A549 (cell line): ENCODE measurements at regions not wholly inside any gene's neighbourhood (a gene's known extent, or its start where the extent isn't known, plus 50 kb on each side); places are given as distances from the start of the nearest gene placed in this dataset.

ENCODE experiments used
- CEBPB ChIP-seq, 2 experiments: fragments of >200 bp in 1 of 2; sonication (Bioruptor Twin) in 1 of 2; formaldehyde crosslinking in 1 of 2; IDR thresholded peaks; 2 replicates each; pipeline ENCODE4 v1.6.1; 2012 to 2016
- EP300 ChIP-seq, 2 experiments: fragments of >200 bp; sonication (Bioruptor Twin); formaldehyde crosslinking; IDR thresholded peaks; 2 replicates in 1 of 2; 3 replicates in 1 of 2; pipeline ENCODE4 v1.6.1; 2016 to 2017
- ESRRA ChIP-seq: fragments of 150-350 bp; IDR thresholded peaks from 2 replicates; pipeline ENCODE4 v1.6.1; 2014; ENCODE audit warnings: mild to moderate bottlenecking, low read length, borderline replicate concordance
- KDM5A ChIP-seq: fragments of 200-600 bp; sonication (generic); IDR thresholded peaks from 2 replicates; pipeline ENCODE4 v1.6.1; 2016; ENCODE audit warnings: antibody characterized with exemption, mild to moderate bottlenecking
- POLR2A ChIP-seq: IDR thresholded peaks from 2 replicates; pipeline ENCODE4 v1.6.1; 2012; ENCODE audit warnings: mild to moderate bottlenecking, low read length
- SMC3 ChIP-seq: fragments of >200 bp; sonication (Bioruptor Twin); formaldehyde crosslinking; IDR thresholded peaks from 3 replicates; pipeline ENCODE4 v1.6.1; 2018; ENCODE audit warnings: inconsistent platforms
- ZC3H11A ChIP-seq: fragments of 450-650 bp; IDR thresholded peaks from 2 replicates; pipeline ENCODE4 v1.6.1; 2014; ENCODE audit warnings: antibody characterized with exemption, mild to moderate bottlenecking
- TF ChIP-seq, protein P1 (sequence below): fragments of >200 bp; sonication (Bioruptor Twin); formaldehyde crosslinking; IDR thresholded peaks from 3 replicates; pipeline ENCODE4 v1.5.1; 2016
- TF ChIP-seq, protein P2 (sequence below): IDR thresholded peaks from 2 replicates; pipeline ENCODE4 v1.6.1; 2012; ENCODE audit warnings: low read depth, borderline replicate concordance

DNA sequence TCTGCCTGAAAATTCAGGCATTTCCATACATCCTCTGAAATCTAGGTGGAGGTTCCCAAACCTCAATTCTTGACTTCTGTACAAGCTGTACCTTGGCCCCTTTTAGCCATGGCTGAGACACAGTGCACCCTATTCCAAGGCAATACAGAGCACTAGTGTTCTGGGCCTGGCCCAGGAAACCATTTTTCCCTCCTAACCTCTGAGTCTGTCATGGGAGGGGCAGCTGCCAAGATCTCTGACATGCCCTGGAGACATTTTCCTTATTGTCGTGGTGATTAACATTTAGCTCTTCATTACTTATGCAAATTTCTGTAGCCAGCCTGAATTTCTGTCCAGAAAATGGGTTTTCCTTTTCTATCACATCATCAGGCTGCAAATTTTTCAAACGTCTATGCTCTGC lies 248.0 kb upstream of the RGS18 start:
- TF ChIP-seq, protein P1, sequence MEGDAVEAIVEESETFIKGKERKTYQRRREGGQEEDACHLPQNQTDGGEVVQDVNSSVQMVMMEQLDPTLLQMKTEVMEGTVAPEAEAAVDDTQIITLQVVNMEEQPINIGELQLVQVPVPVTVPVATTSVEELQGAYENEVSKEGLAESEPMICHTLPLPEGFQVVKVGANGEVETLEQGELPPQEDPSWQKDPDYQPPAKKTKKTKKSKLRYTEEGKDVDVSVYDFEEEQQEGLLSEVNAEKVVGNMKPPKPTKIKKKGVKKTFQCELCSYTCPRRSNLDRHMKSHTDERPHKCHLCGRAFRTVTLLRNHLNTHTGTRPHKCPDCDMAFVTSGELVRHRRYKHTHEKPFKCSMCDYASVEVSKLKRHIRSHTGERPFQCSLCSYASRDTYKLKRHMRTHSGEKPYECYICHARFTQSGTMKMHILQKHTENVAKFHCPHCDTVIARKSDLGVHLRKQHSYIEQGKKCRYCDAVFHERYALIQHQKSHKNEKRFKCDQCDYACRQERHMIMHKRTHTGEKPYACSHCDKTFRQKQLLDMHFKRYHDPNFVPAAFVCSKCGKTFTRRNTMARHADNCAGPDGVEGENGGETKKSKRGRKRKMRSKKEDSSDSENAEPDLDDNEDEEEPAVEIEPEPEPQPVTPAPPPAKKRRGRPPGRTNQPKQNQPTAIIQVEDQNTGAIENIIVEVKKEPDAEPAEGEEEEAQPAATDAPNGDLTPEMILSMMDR = no peak
- no peak for TF ChIP-seq POLR2A
- no peak for TF ChIP-seq CEBPB (IDR thresholded peaks at IDR 0.05)
- TF ChIP-seq KDM5A = no peak
- TF ChIP-seq, protein P2, sequence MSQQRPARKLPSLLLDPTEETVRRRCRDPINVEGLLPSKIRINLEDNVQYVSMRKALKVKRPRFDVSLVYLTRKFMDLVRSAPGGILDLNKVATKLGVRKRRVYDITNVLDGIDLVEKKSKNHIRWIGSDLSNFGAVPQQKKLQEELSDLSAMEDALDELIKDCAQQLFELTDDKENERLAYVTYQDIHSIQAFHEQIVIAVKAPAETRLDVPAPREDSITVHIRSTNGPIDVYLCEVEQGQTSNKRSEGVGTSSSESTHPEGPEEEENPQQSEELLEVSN = no peak
- TF ChIP-seq ZC3H11A = no peak
- TF ChIP-seq SMC3 = no peak
- TF ChIP-seq ESRRA = no peak
- TF ChIP-seq EP300 (IDR thresholded peaks at IDR 0.05) = no peak
